Fibroblast of upper back skin (primary cell): ENCODE measurements at regions not wholly inside any gene's neighbourhood (a gene's known extent, or its start where the extent isn't known, plus 50 kb on each side); places are given as distances from the start of the nearest gene placed in this dataset.
"Not testable (repeated sequence)": the region's sequence is repeated elsewhere in the genome, so short reads cannot be mapped to it uniquely, and the experiment has no call there.

Source experiments
- DNase-seq: peaks from one replicate; pipeline ENCODE4 v3.0.0-alpha.2; 2013

DNA sequence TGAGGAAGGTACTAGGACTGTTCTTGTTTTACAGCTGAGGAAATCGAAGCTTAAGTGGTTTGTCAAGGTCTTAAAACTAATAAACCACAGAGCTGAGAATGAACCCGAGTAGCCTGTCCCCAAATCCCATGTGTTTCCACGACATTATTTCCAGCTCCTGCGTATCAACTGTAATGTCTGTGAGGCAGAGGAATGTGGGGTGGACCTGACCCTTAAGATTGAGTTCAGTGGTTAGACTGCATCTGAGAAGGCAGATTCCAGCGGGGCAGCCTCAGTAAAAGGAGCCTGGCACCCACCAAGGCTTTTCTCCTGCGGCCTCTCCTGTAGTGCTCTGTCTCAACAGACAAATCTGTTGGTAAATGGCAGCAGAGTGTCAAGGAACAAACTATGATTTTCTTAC, 81.9 kb upstream of the TMEM178A start:
- DNase-seq = peak; percentile 6

GRCh38 chr2:39584283-39584965, 81.3 kb upstream of the TMEM178A start:
- DNase-seq = peak; percentile 67

- not testable (repeated sequence) for DNase-seq
Observed at GRCh38 chr2:39585531-39585930, 80.2 kb upstream of the TMEM178A start.

GRCh38 chr2:39587168-39587567, 78.5 kb upstream of the TMEM178A start:
- no peak for DNase-seq

DNA sequence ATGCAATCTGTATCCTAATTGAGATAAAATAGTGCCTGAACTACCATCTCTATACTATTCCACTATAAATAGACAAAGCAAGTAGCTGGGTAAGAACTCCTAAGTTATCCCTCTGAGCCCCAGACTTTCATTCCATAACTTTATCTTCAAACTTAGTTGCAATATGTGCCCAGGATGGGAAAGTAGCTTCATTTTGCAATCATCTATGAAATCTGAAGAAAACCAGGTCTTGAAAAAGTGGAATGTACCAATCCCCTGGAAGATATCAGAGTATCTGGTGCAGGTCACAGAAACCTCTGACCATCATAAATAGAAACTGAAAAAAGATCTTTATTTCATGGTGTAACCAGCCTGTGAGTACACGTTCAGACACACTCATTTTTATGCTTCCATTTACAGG, 78.1 kb upstream of the TMEM178A start:
- no peak for DNase-seq

DNA sequence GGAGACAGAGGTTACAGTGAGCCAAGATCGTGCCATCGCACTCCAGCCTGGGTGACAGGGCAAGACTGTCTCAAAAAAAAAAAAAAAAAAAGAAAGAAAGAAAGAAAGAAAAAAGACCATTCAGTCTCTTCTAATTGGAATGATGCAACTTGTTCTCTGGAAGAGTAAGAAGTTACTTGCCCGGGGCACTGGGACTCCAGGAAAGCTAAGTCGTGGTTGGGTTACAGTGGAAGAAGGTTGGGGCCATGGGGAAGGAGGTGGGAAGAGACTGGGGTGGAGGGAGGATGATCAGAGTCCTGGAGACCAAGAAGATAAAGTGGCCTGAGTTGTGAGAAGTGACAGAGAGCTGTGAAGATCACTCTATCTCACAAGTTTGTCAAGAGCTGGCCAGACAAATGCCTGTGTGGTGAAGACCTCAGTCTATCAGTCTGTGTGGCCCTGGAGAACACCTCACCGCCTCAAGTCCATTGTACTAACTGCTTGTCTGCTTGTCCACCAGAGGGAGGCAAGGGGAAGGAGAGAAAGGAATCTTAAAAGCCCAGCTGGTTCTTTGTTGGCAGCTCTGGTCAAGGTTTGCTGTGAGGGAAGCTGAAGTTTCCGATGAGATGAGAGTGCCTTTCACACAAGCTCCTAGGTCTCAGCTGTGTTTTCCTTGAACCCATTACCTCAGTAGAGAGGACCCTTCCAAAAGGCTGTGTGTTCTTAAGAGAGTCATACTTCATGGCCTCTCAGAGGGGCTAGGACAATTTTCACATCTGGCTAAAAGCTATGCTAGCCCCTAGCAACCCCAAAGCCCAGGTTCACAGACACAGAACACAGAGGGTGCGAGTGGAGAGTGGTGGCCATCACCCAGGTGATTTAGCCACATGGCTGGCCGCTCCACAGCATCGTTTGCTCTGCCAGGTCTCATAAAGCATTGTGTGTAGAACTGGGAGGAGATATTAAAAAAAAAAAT, 72.0 kb upstream of the TMEM178A start:
- peak; percentile 81 for DNase-seq

DNA sequence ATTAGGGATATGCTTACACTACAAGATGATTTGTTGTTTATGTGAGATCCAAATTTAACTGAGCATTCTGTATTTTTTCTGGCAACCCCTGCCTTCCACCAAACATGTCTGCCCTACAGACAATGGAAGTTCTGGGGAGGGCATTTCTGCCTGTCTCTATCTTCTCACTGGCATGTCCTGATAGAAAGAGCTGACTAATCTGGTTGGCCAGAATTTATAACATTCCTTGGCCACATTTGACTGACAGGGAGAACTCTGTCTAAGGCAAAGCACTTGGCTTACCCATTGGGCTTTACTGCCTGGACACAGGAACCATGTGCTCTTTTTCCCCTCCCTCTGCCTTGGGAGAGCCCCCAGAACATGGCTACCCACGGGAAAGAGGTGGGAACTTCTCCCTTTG, 70.6 kb upstream of the TMEM178A start:
- no peak for DNase-seq

DNA sequence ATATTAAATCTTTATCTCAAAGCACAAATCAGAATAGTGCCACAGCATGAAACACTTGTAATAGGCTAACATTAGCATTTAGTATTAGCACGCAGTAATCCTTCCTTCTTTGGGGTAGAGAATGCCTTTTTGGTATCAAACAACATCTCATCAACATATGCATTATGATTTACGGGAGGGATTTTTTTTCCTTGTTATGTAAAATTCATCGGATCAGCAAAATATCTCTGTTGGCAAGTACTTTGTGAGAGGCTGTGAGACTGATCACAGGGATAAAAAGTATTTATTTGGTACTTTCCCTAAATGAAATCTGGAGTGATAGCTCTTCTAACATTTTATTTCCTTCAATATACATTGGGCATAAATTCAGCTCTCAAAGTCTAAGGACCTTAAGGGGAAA, 68.4 kb upstream of the TMEM178A start:
- no peak for DNase-seq

- no peak for DNase-seq
Observed at GRCh38 chr2:39602616-39603015, 63.1 kb upstream of the TMEM178A start.

DNA sequence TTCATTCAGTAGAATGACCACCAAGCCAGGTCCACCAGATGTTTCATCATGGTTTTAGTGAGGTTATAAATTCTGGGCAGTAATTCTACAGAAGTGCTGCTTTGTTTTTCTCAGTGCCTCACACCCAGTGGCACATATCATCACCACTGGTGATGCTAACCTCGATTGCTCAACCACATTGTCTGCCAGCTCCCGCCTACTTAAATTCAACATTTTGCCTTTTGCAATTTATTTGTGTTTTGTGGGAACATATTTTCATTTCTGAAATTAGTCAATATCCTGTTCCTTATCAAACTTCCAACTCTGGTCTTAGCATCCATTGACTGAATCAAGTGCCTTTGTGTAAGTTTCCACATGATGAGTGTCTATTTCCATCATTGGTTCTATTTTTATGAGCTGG, 62.3 kb upstream of the TMEM178A start:
- DNase-seq = no peak

DNA sequence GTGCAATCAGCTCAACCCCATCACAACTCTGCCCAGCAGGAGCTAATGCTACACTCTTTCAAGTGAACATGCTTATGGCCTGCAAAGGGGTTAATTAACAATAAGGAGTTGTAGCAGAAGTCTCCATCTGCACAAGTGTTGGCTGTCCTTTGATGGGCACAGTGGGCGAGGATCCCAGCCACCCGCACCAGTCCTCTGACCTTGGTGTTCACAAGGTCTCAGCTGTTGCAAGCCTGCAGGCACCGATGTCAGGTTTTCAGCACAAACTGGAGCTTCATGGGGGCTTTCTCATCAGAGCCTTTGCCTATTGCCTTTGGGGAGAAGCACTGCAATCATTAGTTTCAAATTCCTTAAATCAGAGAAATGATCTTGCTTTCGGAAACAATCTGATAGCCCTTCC, 60.9 kb upstream of the TMEM178A start:
- no peak for DNase-seq

- DNase-seq = peak; percentile 39
Observed at GRCh38 chr2:39606585-39606984, 59.1 kb upstream of the TMEM178A start.

- DNase-seq = no peak
Observed at GRCh38 chr2:39607538-39608262, 58.0 kb upstream of the TMEM178A start.

- no peak for DNase-seq
Observed at GRCh38 chr2:39608263-39608575, 57.5 kb upstream of the TMEM178A start.

DNA sequence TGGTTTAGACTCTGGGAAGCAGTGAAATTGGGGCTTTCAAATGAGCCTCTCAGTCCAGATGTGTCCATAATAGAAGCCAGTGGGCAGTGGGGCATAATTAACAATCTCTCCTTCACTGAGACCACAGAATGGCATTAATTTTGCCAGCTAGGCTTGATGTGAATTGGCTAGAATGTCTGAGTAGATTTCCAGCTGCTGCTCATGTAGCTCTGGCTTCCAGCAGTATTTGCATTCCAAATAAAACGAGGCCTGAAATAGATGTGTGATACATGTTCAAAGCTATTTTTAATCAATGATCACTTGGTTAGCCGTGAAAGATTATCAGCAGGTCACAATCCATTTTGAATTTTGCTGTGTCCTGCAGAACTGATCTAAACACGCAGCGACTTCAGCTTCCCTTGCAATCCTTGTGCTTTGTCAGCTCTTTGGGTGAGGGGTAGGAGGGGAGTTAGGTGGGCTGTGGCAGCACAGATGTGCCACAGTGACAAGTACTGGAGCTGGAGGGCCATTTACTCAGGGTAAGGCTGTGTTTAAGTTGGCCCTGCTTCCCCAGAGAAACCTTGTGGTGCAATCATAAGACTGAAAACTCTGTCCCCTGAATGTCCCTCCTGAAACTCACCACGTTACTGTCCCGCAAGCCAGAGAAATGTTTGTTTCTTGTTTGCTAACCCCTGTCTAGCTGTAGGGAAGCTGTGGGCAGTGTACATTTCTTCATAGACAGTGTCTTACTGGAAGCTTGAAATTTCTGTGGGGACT, 56.9 kb upstream of the TMEM178A start:
- DNase-seq = no peak

DNA sequence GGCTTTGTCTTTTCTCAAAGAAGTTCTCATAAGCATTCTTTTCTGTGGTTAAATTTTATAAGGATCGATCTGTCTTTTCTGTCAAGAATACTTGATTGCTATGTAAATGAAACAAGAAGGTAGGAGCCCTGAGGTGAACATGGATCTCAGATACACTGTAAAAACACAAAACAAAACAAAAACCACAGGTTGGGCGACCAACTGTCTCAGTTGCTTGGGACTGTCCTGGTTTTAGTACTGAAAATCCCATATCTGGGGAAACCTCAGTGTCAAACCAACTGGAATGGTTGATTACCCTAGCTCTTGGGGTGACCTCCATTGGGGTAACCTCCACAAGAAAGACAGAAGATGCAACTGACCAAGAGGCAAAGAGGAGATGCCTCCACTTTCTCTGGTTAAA, 55.8 kb upstream of the TMEM178A start:
- DNase-seq = no peak

GRCh38 chr2:39615675-39616074, 50.0 kb upstream of the TMEM178A start:
- DNase-seq = no peak
